Panc1 (cell line): ENCODE measurements at regions not wholly inside any gene's neighbourhood (a gene's known extent, or its start where the extent isn't known, plus 50 kb on each side); places are given as distances from the start of the nearest gene placed in this dataset.

Experiments used
- POLR2AphosphoS5 ChIP-seq: IDR thresholded peaks from 2 replicates; pipeline ENCODE4 v1.6.1; 2012; ENCODE audit warnings: mild to moderate bottlenecking, low read depth, low read length, moderate library complexity
- TF ChIP-seq, protein P1 (sequence below), 2 experiments: IDR thresholded peaks; 2 replicates each; pipeline ENCODE4 v1.6.1; 2011 to 2012; ENCODE audit warnings: low read depth in 2 of 2, control low read depth in 1 of 2, low read length in 1 of 2, mild to moderate bottlenecking in 1 of 2, moderate library complexity in 1 of 2; ENCODE audit not compliant: insufficient read depth in 1 of 2

DNA sequence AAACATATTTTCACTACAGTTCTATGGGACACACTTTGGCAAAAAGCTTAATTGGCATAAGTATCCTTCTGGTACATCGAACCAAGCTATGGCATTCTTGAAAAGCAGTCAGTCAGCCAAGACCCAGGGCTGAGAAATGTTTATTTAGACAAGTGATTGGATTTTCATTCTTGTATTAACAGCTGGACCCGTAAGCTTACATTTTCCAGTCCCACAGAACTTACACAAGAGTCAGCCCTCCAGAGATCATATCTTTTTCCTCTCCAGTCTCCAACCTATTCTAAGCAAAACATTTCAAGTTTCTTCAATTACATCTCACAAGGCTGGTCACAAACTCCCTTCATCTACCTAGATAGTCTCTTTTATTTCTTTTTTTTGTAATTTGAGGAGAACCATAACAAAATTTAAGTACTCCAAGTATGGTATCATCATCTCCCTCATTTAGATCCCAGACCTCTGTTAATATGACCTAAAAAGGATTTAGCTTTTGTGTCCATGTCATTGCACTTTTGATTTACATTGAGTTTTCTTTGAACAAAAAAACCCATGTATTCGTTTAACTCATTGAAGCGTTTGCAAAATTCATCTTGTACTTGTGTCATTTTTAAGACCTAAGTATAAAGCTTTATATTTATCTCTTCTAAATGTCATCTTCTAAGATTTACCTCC, 67.9 kb upstream of the GRK3 start:
- TF ChIP-seq, protein P1, sequence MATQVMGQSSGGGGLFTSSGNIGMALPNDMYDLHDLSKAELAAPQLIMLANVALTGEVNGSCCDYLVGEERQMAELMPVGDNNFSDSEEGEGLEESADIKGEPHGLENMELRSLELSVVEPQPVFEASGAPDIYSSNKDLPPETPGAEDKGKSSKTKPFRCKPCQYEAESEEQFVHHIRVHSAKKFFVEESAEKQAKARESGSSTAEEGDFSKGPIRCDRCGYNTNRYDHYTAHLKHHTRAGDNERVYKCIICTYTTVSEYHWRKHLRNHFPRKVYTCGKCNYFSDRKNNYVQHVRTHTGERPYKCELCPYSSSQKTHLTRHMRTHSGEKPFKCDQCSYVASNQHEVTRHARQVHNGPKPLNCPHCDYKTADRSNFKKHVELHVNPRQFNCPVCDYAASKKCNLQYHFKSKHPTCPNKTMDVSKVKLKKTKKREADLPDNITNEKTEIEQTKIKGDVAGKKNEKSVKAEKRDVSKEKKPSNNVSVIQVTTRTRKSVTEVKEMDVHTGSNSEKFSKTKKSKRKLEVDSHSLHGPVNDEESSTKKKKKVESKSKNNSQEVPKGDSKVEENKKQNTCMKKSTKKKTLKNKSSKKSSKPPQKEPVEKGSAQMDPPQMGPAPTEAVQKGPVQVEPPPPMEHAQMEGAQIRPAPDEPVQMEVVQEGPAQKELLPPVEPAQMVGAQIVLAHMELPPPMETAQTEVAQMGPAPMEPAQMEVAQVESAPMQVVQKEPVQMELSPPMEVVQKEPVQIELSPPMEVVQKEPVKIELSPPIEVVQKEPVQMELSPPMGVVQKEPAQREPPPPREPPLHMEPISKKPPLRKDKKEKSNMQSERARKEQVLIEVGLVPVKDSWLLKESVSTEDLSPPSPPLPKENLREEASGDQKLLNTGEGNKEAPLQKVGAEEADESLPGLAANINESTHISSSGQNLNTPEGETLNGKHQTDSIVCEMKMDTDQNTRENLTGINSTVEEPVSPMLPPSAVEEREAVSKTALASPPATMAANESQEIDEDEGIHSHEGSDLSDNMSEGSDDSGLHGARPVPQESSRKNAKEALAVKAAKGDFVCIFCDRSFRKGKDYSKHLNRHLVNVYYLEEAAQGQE (IDR thresholded peaks at IDR 0.05; ENCODE audit: insufficient read depth in 1 of 2, low read depth in 2 of 2, low read length in 1 of 2) = no peak
- TF ChIP-seq POLR2AphosphoS5 = no peak
